GM18519 (cell line): ENCODE measurements at regions not wholly inside any gene's neighbourhood (a gene's known extent, or its start where the extent isn't known, plus 50 kb on each side); places are given as distances from the start of the nearest gene placed in this dataset.

Source experiments
- ATAC-seq: cut with Tn5 transposase; IDR thresholded peaks from one replicate; pipeline ENCODE4 v1.9.1; 2021; ENCODE audit warnings: mild to moderate bottlenecking, moderate library complexity; ENCODE audit not compliant: unreplicated experiment, low FRiP score

DNA sequence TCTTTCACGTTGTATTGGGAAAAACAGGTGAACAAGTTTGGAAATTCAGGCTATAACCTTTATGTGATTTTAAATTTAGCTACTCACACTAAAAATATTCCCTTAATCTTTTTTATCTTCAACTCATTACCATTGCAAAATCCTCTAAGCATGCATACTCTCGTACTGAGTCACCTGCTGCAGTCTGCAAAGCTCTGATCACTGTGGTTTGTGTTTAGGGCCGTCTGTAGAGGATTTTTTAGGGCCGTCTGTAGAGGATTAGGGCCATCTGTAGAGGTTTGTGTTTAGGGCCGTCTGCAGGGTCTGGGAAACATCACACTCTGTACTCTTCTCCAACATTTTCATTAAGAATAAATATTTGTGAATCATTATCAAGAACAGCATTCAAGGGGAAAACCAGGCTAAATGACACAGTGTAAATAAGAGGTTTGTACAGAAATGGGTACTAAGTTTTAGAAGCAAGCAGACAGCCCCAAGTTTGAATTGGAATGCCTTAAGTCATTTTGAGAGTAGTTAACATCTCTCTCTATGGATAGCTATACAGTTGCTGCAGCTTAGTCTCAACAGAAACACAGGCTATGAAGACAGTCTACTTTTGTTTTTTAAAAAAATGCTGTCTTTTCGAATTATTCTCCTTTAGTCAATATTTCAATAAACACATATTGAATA is 155.0 kb upstream of the TSLP start:
- peak; percentile 40 for ATAC-seq

- no peak for ATAC-seq
Measured at GRCh38 chr5:110917161-110917875, 154.2 kb upstream of the TSLP start.

- no peak for ATAC-seq
Measured at GRCh38 chr5:110918683-110919082, 152.8 kb upstream of the TSLP start.

DNA sequence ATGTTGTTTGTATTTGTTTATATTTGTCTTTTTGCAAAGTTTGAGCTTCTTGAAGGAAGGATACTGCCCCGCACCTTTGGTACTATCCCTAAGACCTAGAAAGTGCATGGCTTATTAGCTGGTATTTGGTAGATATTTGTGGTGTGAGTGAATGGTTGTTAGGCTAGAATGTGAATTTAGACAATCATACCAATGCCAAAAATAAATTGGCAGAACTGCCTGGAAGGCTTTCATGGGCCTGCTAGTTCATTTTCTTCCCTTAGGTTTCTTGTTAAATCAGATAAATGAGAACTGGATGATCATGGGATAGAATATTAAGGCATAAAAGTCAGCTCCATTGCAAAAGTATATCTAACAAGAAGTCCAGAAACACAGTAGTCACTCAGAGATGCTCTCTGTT is 147.5 kb upstream of the TSLP start:
- ATAC-seq = no peak

- no peak for ATAC-seq
Measured at GRCh38 chr5:110925398-110925797, 146.1 kb upstream of the TSLP start.

GRCh38 chr5:110925916-110926315 is 145.6 kb upstream of the TSLP start:
- ATAC-seq = no peak

DNA sequence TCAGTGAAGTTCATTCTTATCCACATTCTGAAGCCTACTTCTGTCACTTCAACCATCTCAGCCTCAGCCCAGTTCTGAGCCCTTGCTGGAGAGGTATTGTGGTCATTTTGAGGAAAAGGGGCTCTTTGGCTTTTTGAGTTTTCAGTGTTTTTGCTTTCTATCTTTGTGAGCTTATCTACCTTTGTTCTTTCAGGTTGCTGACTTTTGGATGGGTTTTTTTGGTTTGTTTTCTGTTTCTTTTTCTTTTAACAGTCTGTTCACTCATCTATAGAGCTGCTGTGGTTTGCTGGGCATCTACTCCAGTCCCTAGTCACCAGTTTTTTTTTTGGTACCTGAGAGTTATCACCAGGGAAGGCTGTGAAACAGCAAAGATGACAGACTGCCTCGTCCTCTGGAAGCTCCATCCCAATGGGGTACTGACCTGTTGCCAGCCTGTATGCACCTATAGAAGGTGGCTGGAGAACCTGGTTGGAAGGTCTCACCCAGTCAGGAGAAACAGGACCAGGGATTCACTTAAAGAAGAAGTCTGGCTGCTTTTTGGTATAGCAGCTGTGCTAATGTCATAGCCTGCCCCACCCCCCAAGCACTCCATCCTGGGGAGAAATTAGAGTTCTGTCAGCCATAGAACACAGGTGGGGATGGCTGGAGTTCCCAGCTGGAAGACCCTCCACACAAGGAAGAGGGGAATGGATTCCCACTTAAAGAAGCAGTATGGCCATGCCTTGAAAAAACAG is 138.6 kb upstream of the TSLP start:
- ATAC-seq = peak; percentile 79

DNA sequence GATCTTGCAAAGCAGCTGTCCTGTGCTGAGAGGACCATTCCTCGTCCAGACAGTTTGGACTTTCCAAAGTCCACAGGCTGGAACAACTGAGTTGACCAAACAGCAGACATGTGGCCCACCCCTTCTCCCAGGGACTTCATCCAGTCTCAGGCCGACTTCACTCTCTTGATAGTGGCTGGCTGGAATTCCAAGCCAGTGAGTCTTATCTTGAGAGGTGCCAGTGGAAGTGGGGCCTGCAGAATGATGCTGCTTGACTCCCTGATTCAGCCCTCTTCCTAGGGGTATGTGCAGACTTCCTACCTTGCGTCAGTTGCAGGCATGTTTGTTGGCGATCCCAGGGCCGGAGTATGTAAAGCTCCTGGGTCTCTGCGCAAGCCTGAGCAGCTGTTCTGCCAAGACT is 131.4 kb upstream of the TSLP start:
- no peak for ATAC-seq

GRCh38 chr5:110945874-110946436 is 125.6 kb upstream of the TSLP start:
- ATAC-seq = no peak

GRCh38 chr5:110951373-110951791 is 120.1 kb upstream of the TSLP start:
- ATAC-seq = no peak

DNA sequence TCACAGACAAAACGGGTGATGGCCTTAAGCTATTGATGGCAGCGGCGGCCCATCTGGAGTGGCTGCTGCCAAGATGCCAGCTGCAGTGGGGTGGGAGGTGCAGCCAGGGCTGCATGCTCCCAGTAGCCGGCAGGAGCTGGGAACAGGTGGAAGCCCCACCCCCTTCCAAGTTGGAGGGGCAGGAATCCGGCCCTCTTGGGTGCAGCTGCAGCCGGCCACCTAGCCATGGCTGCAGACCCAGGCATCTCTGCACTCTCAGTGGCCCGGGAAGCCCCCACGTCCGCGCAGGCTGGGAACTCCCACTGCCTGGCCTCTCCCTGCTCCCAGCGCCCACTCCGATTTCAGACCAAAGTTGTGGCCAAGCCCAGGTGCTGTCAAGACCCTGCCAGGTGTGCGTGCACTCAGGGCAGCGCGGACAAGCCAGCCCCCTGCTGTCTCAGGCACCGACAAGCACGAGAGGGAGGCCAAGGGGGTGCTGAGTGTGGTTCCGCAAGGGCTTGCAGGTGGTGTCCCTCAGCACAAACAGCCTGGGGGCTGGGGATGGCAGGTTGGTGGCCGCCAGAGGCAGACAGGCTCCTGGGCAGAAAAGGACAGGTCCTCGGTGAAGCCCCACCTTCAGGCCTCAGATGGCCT is 115.1 kb upstream of the TSLP start:
- no peak for ATAC-seq

DNA sequence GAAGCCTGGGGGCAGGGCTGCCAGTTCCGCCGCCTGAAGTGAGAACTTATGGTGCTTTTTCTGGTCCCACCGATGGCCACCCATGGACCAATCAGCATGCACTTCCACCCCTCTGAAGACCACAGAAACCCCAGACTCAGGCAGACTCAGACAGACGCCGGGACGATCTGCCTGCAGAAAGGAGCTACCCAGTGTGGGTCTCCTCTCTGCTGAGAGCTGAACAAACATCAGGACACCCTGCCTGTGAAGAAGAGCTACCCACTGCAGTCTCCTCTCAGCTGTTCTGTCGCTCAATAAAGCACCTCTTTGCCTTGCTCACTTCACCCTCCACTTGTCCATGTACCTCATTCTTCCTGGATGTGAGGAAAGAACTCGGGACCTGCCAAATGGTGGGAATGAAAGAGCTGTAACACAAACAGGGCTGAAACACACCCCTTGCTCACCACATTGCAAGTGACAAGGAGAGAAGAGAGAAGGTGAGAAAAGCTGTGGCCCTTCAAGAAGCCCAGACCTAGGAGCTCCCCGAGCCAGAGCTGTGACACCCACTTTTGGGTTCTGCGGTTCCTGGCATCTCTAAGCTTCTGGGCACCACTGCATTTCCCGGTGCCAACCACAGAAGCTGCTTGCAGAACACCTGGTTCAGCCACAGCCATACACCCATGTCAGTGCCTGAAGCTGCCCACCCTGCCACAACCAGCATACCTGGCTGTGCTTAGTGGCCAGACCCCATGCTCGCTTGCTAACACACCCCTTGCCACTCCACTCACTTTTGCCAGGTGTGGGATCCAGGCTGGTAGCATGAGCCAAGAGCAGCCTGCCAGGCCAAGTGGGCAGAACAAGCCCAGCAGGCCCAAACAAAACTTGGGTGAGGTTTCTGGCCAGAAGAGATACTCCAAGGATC is 114.3 kb upstream of the TSLP start:
- ATAC-seq = no peak

GRCh38 chr5:110957934-110958333 is 113.6 kb upstream of the TSLP start:
- no peak for ATAC-seq

DNA sequence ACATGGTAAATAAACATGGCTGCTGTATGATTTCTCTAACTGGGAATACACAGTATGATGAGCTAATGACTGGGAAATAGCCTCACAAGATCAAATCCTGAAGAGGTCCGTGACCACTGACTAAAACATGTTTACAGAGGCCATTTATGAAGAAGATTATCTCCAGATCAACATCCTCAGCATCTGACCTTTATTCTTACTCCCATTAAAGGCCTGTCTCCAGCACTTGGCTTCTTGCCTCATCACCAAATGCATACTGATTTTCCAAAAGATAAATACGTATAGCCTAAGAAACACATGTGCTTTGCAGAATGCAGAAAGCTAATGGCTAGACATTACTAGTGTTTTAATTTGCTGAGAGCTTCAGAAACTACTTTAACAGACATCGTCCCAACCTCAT is 108.0 kb upstream of the TSLP start:
- ATAC-seq = no peak

GRCh38 chr5:110965773-110966581 is 105.5 kb upstream of the TSLP start:
- ATAC-seq = no peak

GRCh38 chr5:110968246-110969005 is 103.1 kb upstream of the TSLP start:
- no peak for ATAC-seq

DNA sequence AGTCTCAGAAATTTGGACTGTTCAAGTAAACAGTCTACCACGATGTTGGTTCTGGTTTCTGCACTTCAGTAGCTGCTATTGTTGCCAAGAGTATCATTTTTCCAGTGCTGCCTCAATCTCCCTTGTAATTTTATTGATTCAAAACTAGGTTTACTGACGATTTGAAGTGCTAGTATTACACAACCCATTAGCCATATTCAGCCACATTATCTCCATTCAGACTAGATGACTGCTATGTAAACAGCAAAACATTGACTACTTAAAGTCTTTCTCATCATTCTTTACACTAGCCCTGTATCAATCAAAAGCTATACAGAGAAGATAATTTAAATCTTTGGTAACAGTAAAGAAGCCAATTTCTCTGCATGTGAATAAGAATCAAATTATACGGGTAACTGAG is 102.0 kb upstream of the TSLP start:
- ATAC-seq = no peak

- ATAC-seq = no peak
Measured at GRCh38 chr5:110973510-110973909, 98.0 kb upstream of the TSLP start.
